SJSA1 (cell line): ENCODE measurements at regions not wholly inside any gene's neighbourhood (a gene's known extent, or its start where the extent isn't known, plus 50 kb on each side); places are given as distances from the start of the nearest gene placed in this dataset.

Experiments
- DNase-seq, 2 experiments: peaks; one replicate each; pipeline ENCODE4 v3.0.0-alpha.2; 2015 to 2020; ENCODE audit warnings: low spot score in 2 of 2, low read depth in 1 of 2
- H3K27ac ChIP-seq: fragments of 250-450 bp; sonication (Bioruptor Pico); 2 replicates; pipeline ENCODE4 v1.5.1; 2020; ENCODE audit warnings: mild to moderate bottlenecking, moderate library complexity
- H3K27me3 ChIP-seq: fragments of 250-450 bp; sonication (Bioruptor Pico); replicated peaks from 2 replicates; pipeline ENCODE4 v1.5.1; 2020; ENCODE audit warnings: mild to moderate bottlenecking, moderate library complexity
- H3K36me3 ChIP-seq: fragments of 250-450 bp; sonication (Bioruptor Pico); 2 replicates; pipeline ENCODE4 v1.5.1; 2020; ENCODE audit warnings: mild to moderate bottlenecking
- H3K4me1 ChIP-seq: fragments of 250-450 bp; sonication (Bioruptor Pico); replicated peaks from 2 replicates; pipeline ENCODE4 v1.6.1; 2021; ENCODE audit warnings: mild to moderate bottlenecking
- H3K4me3 ChIP-seq: fragments of 250-450 bp; sonication (Bioruptor Pico); 2 replicates; pipeline ENCODE4 v1.5.1; 2020; ENCODE audit warnings: mild to moderate bottlenecking
- H3K9me3 ChIP-seq: fragments of 250-450 bp; sonication (Bioruptor Pico); replicated peaks from 2 replicates; pipeline ENCODE4 v1.5.1; 2020; ENCODE audit warnings: mild to moderate bottlenecking

- no peak overlapping the region for H3K4me3 ChIP-seq
- H3K4me1 ChIP-seq, result no peaks in the 10 kb centered on the region
- H3K27me3 ChIP-seq, result no peaks in the 10 kb centered on the region
- no peak overlapping the region for H3K27ac ChIP-seq
- DNase-seq, result no peak
- H3K9me3 ChIP-seq, result no peaks in the 10 kb centered on the region
- H3K36me3 ChIP-seq, result no peaks in the 10 kb centered on the region
These were observed 816.3 kb upstream of the HS3ST1 start for GRCh38 chr4:12244973-12245372.

GRCh38 chr4:12242354-12242753 lies 813.7 kb upstream of the HS3ST1 start:
- no peak overlapping the region for H3K4me3 ChIP-seq
- H3K36me3 ChIP-seq, result no peaks in the 10 kb centered on the region
- no peak for DNase-seq
- H3K9me3 ChIP-seq, result no peaks in the 10 kb centered on the region
- H3K4me1 ChIP-seq, result no peaks in the 10 kb centered on the region
- H3K27me3 ChIP-seq, result no peaks in the 10 kb centered on the region
- H3K27ac ChIP-seq, result no peak overlapping the region

DNA sequence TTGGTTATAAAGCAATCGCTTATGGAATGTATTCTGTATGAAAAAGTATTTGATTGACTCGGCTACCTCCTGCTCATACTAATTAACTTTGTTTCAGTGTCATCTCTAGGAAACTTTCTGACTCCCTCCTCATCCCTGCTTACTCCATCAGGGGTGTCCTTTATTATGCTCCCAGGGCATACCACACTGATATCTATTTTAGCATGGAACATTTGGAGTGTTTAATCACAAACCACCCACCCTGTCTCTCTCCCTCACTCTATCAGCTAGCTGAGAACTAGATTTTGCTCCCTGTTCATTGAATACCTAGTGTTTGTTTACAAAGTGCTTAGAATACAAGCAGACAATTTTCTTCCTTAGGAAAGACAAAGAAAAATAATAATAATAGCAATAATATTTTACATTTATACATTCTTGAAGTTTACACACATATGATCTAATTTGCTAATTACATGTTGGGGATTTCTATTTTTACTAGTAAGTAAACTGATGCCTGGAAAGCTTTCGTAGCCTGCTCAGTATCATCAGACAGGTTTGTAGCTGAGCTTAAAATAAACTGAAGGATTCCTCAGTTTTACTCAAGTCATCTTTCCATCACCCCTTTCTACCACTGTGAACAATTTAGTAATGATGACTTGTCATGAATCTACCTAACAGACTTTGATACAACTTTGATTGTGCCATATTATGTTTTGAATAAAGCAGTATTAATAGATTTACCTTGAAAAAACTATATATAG lies 811.4 kb upstream of the HS3ST1 start:
- Histone ChIP-seq H3K27me3 (no peaks in the 10 kb centered on the region), H3K4me3 (no peak overlapping the region), H3K9me3 (no peaks in the 10 kb centered on the region), H3K36me3 (no peaks in the 10 kb centered on the region), H3K27ac (no peak overlapping the region), H3K4me1 (no peaks in the 10 kb centered on the region)
- no peak for DNase-seq

GRCh38 chr4:12231098-12231497 lies 802.4 kb upstream of the HS3ST1 start:
- H3K9me3 ChIP-seq, result no peaks in the 10 kb centered on the region
- no peaks in the 10 kb centered on the region for H3K4me1 ChIP-seq
- H3K36me3 ChIP-seq, result no peaks in the 10 kb centered on the region
- H3K27me3 ChIP-seq, result no peaks in the 10 kb centered on the region
- no peak for DNase-seq
- H3K4me3 ChIP-seq, result no peak overlapping the region
- no peak overlapping the region for H3K27ac ChIP-seq

DNA sequence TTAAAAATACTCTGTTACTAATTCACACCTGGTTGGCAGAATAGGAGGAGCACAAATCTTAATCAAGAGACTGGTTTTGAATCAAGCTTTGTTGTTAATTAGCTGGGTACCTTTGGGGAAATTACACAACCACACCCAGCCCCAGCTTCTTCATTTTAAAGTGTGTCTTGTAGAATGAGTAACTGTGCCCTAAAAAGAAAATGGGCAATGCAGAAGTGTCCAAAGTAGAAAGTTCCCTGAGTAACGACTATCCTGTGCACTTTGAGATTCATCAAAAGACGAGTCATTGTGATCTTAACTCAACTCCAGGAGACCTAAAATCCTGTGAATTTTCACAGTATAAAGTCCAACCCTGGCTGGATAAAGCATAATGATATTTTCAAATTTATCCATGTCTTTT lies 792.3 kb upstream of the HS3ST1 start:
- Histone ChIP-seq H3K4me1 (no peaks in the 10 kb centered on the region), H3K36me3 (no peaks in the 10 kb centered on the region), H3K4me3 (no peak overlapping the region), H3K27me3 (no peaks in the 10 kb centered on the region), H3K9me3 (no peaks in the 10 kb centered on the region), H3K27ac (no peak overlapping the region)
- DNase-seq, result no peak

DNA sequence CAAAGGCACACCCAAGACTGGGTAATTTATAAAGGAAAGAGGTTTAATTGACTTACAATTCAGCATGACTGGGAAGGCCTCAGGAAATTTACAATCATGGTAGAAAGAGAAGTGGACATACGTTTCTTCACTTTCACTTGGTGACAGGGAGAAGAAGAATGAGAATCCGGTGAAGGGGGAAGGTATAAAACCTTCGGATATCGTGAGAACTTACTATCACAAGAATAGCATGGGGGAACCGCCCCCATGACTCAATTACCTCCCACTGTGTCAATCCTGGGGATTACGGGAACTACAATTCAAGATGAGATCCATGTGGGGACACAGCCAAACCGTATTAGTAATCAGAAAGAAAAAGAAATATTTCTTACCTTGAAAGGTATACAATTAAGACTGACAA lies 782.9 kb upstream of the HS3ST1 start:
- no peaks in the 10 kb centered on the region for H3K27me3 ChIP-seq
- H3K4me3 ChIP-seq, result no peak overlapping the region
- H3K4me1 ChIP-seq, result no peaks in the 10 kb centered on the region
- H3K27ac ChIP-seq, result no peak overlapping the region
- no peak for DNase-seq
- H3K9me3 ChIP-seq, result no peaks in the 10 kb centered on the region
- no peaks in the 10 kb centered on the region for H3K36me3 ChIP-seq

- no peak for DNase-seq
- H3K27ac ChIP-seq, result no peak overlapping the region
- no peaks in the 10 kb centered on the region for H3K4me1 ChIP-seq
These were observed 778.7 kb upstream of the HS3ST1 start for GRCh38 chr4:12207396-12207795.

DNA sequence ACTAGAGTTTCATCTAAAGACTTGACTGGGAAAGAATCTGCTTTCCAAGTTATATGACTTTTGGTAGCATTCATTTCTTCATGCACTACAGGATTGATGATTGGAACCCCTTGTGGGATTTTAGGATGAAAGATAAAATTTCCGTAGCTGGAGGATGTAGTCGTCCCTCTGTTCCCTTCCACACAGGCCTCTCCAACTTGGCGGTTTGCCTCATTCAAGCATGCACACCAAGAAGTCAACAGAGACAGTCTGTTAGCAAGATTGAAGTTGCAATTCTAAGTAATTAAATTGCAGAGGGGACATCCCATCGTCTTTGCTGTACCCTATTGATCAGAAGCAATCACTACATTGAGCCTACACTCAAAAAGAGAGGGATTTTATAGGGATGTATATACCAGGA lies 777.4 kb upstream of the HS3ST1 start:
- Histone ChIP-seq H3K27me3 (no peaks in the 10 kb centered on the region), H3K27ac (no peak overlapping the region), H3K9me3 (no peaks in the 10 kb centered on the region), H3K36me3 (no peaks in the 10 kb centered on the region), H3K4me3 (no peak overlapping the region), H3K4me1 (no peaks in the 10 kb centered on the region)
- DNase-seq, result no peak

More at GRCh38 chr4:12207396-12207795, 778.7 kb upstream of the HS3ST1 start:
- no peaks in the 10 kb centered on the region for H3K36me3 ChIP-seq
- H3K27me3 ChIP-seq, result no peaks in the 10 kb centered on the region
- no peak overlapping the region for H3K4me3 ChIP-seq
- no peaks in the 10 kb centered on the region for H3K9me3 ChIP-seq

GRCh38 chr4:12203945-12204344 lies 775.3 kb upstream of the HS3ST1 start:
- no peak overlapping the region for H3K27ac ChIP-seq
- DNase-seq, result no peak
- no peaks in the 10 kb centered on the region for H3K4me1 ChIP-seq

GRCh38 chr4:12200226-12200625 lies 771.5 kb upstream of the HS3ST1 start:
- no peaks in the 10 kb centered on the region for H3K27me3 ChIP-seq
- no peaks in the 10 kb centered on the region for H3K4me1 ChIP-seq
- H3K9me3 ChIP-seq, result no peaks in the 10 kb centered on the region
- H3K4me3 ChIP-seq, result no peak overlapping the region
- DNase-seq, result no peak
- H3K36me3 ChIP-seq, result no peaks in the 10 kb centered on the region
- H3K27ac ChIP-seq, result no peak overlapping the region

More at GRCh38 chr4:12203945-12204344, 775.3 kb upstream of the HS3ST1 start:
- Histone ChIP-seq H3K9me3 (no peaks in the 10 kb centered on the region), H3K36me3 (no peaks in the 10 kb centered on the region), H3K4me3 (no peak overlapping the region), H3K27me3 (no peaks in the 10 kb centered on the region)

GRCh38 chr4:12186526-12186925 lies 757.8 kb upstream of the HS3ST1 start:
- no peak for DNase-seq
- Histone ChIP-seq H3K4me1 (no peaks in the 10 kb centered on the region), H3K27ac (no peak overlapping the region), H3K36me3 (no peaks in the 10 kb centered on the region), H3K4me3 (no peak overlapping the region), H3K27me3 (no peaks in the 10 kb centered on the region), H3K9me3 (no peaks in the 10 kb centered on the region)

DNA sequence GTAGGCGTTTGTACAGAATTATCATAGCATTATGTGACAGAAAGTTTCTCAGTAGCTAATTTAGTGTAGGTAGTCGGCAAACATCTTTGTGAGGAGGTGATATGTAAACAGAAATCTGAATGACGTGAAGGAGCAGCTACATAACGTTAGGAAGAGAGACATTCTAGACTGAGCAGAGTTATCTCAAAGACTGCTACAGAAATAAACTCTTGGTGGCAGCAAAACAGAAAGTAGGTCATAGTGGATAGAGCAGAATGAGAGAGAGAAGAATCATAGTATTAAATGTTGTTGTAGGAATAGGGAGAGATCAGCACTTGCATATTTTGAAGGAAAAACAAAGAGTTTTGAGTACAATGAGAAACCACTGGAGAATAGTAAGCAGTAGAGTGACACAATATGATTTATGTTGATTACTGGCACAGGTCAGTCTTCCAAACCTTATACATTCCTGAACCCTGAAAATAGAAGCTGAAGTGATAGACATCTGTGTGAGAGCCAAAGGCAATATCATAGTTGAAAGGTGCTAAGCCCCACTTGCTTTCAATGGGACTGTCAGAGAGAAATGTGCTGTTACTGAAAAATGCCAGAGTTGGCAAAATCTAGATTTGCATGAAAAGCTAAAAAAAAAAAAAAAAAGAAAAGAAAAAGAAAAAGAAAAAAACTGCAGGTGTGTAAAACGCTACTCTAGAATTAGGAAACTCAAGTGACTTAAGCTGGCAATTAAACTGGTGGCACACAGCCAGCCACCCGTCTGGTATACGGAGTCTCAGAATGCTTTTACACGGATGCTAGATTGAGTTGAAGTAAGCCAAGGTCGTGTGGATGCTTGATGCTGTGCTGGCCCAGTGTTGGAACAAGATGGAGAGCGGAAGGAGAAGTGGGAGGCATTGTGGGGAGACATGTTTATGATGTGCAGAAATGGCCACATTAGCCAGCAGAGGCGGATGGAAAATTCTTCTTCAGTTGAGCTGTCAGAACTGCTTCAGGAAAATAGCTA lies 750.2 kb upstream of the HS3ST1 start:
- H3K27ac ChIP-seq, result no peak overlapping the region
- no peaks in the 10 kb centered on the region for H3K27me3 ChIP-seq
- no peaks in the 10 kb centered on the region for H3K36me3 ChIP-seq
- H3K4me1 ChIP-seq, result no peaks in the 10 kb centered on the region
- no peak for DNase-seq
- no peak overlapping the region for H3K4me3 ChIP-seq
- H3K9me3 ChIP-seq, result no peaks in the 10 kb centered on the region

DNA sequence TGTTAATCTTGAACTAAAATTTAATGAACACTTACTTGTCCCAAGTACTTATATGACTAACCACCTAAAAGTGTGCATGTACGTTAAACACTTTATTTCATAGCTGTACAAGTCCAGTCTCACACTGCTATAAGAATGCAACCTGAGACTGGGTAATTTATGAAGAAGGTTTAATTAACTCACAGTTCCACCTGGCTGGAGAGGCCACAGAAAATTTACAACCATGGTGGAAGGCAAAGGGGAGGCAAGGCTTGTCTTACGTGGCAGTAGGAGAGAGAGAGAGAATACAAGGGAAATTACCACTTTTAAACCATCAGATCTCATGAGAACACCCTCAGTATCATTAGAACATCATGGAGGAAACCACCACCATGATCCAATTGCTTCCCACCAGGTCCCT lies 748.7 kb upstream of the HS3ST1 start:
- H3K9me3 ChIP-seq, result no peaks in the 10 kb centered on the region
- H3K36me3 ChIP-seq, result no peaks in the 10 kb centered on the region
- no peaks in the 10 kb centered on the region for H3K27me3 ChIP-seq
- no peaks in the 10 kb centered on the region for H3K4me1 ChIP-seq
- no peak for DNase-seq
- no peak overlapping the region for H3K27ac ChIP-seq
- H3K4me3 ChIP-seq, result no peak overlapping the region

DNA sequence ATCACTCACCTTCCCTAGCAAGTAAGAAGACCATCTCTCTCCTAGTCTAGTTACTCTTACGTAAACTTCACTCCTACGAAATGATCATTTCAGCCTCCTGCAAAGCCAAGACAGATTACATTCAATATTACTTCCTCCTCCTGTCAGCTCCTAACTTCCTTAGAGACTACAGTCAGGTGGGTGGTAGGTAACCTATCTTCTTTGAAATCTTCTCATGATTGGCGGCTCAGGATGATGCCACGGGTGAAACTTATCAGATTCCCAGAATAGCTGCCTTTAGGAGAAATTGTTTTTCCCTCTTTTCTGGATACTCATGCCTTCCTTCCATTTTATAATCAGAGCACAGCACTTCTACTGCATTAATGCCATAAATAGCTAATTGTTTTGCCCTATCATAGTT lies 744.8 kb upstream of the HS3ST1 start:
- no peaks in the 10 kb centered on the region for H3K9me3 ChIP-seq
- H3K4me3 ChIP-seq, result no peak overlapping the region
- no peaks in the 10 kb centered on the region for H3K4me1 ChIP-seq
- no peak for DNase-seq
- H3K27me3 ChIP-seq, result no peaks in the 10 kb centered on the region
- H3K27ac ChIP-seq, result no peak overlapping the region
- no peaks in the 10 kb centered on the region for H3K36me3 ChIP-seq
